ENCODE measurements at regions not wholly inside any gene's neighbourhood (a gene's known extent, or its start where the extent isn't known, plus 50 kb on each side); places are given as distances from the start of the nearest gene placed in this dataset.

GRCh38 chr11:45395947-45396346 is 109.8 kb upstream of the SYT13 start:
- no peak for DNase-seq
- Histone ChIP-seq H3K4me3 (ENCODE audit: low read length) (no peak overlapping the region), H3K27ac (ENCODE audit: low read length) (no peak overlapping the region), H3K27me3 (ENCODE audit: control insufficient read depth, insufficient read depth, low read length) (no peaks in the 10 kb centered on the region), H3K4me1 (ENCODE audit: control insufficient read depth, insufficient read depth, low read length) (no peaks in the 10 kb centered on the region), H3K36me3 (ENCODE audit: control insufficient read depth, insufficient read depth, low read length) (no peaks in the 10 kb centered on the region), H3K9me3 (ENCODE audit: control insufficient read depth, insufficient read depth, low read length) (no peaks in the 10 kb centered on the region)
- TF ChIP-seq CTCF (IDR thresholded peaks at IDR 0.05): no peak
- no peak for ATAC-seq
- Mint-ChIP-seq H3K9me3 (no peaks in the 10 kb centered on the region), H3K27me3 (ENCODE audit: low read depth in 2 of 2) (peaks cover 0 to 8% of the 10 kb centered on the region in 2 donors), H3K36me3 (no peaks in the 10 kb centered on the region), H3K4me1 (no peaks in the 10 kb centered on the region), H3K27ac (no peak overlapping the region), H3K4me3 (no peak overlapping the region)
- intact Hi-C loops (cut with micrococcal nuclease): no loop called here
- WGBS (ENCODE audit: insufficient coverage): 68% methylated on average over 5 of the region's 5 CpGs

DNA sequence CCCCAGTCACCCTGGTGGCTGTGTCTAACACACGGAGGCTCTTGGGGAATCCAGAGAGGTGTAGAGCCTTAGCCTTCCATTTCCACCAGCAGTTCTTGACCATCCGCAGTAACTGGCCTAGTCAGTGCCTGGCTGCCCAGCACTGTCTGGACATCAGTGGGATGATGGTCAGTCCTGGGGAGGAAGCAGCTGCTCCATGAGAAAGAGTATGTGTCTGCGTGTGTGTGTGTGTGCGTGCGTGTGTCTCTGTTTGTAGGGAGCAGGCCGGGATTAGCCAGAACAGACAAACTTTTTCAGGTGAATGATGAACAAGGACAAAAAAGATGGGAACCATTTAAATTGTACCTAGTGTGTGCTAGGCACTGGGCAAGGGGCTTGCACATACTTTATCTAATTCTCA is 109.3 kb upstream of the SYT13 start:
- Mint-ChIP-seq H3K4me1 (no peaks in the 10 kb centered on the region), H3K27me3 (ENCODE audit: low read depth in 2 of 2) (peaks cover 0 to 8% of the 10 kb centered on the region in 2 donors), H3K4me3 (no peak overlapping the region), H3K9me3 (no peaks in the 10 kb centered on the region), H3K27ac (no peak overlapping the region), H3K36me3 (no peaks in the 10 kb centered on the region)
- TF ChIP-seq CTCF (IDR thresholded peaks at IDR 0.05): no peak
- Histone ChIP-seq H3K36me3 (ENCODE audit: control insufficient read depth, insufficient read depth, low read length) (no peaks in the 10 kb centered on the region), H3K4me3 (ENCODE audit: low read length) (no peak overlapping the region), H3K4me1 (ENCODE audit: control insufficient read depth, insufficient read depth, low read length) (no peaks in the 10 kb centered on the region), H3K9me3 (ENCODE audit: control insufficient read depth, insufficient read depth, low read length) (no peaks in the 10 kb centered on the region), H3K27me3 (ENCODE audit: control insufficient read depth, insufficient read depth, low read length) (no peaks in the 10 kb centered on the region), H3K27ac (ENCODE audit: low read length) (no peak overlapping the region)
- 93% methylated on average over 6 of the region's 6 CpGs for WGBS (ENCODE audit: insufficient coverage)
- intact Hi-C loops (cut with micrococcal nuclease): no loop called here
- ATAC-seq (no peak), DNase-seq (no peak)

GRCh38 chr11:45394294-45395085 is 108.3 kb upstream of the SYT13 start:
- Histone ChIP-seq H3K9me3 (ENCODE audit: control insufficient read depth, insufficient read depth, low read length) (no peaks in the 10 kb centered on the region), H3K4me1 (ENCODE audit: control insufficient read depth, insufficient read depth, low read length) (no peaks in the 10 kb centered on the region), H3K4me3 (ENCODE audit: low read length) (no peak overlapping the region), H3K27me3 (ENCODE audit: control insufficient read depth, insufficient read depth, low read length) (no peaks in the 10 kb centered on the region), H3K27ac (ENCODE audit: low read length) (no peak overlapping the region), H3K36me3 (ENCODE audit: control insufficient read depth, insufficient read depth, low read length) (no peaks in the 10 kb centered on the region)
- Mint-ChIP-seq H3K27me3 (ENCODE audit: low read depth in 2 of 2) (peaks cover 0 to 8% of the 10 kb centered on the region in 2 donors), H3K36me3 (no peaks in the 10 kb centered on the region), H3K9me3 (no peaks in the 10 kb centered on the region), H3K27ac (no peak overlapping the region), H3K4me1 (no peaks in the 10 kb centered on the region), H3K4me3 (no peak overlapping the region)
- DNase-seq (no peak), ATAC-seq (no peak)
- intact Hi-C loops (cut with micrococcal nuclease): no loop called here
- no peak for TF ChIP-seq CTCF (IDR thresholded peaks at IDR 0.05)
- 79% methylated on average over 8 of the region's 8 CpGs for WGBS (ENCODE audit: insufficient coverage)

- 87% methylated on average over 11 of the region's 11 CpGs for WGBS (ENCODE audit: insufficient coverage)
- Mint-ChIP-seq H3K4me1 (no peaks in the 10 kb centered on the region), H3K36me3 (no peaks in the 10 kb centered on the region), H3K27me3 (ENCODE audit: low read depth in 2 of 2) (peaks cover 2 to 5% of the 10 kb centered on the region in 2 donors), H3K27ac (no peak overlapping the region), H3K4me3 (no peak overlapping the region), H3K9me3 (no peaks in the 10 kb centered on the region)
- intact Hi-C loops (cut with micrococcal nuclease): no loop called here
- no peaks in the 10 kb centered on the region for H3K36me3 ChIP-seq (ENCODE audit: control insufficient read depth, insufficient read depth, low read length)
- H3K27ac ChIP-seq (ENCODE audit: low read length): no peak overlapping the region
- TF ChIP-seq CTCF (IDR thresholded peaks at IDR 0.05): no peak
- H3K27me3 ChIP-seq (ENCODE audit: control insufficient read depth, insufficient read depth, low read length): no peaks in the 10 kb centered on the region
- H3K4me3 ChIP-seq (ENCODE audit: low read length): no peak overlapping the region
- no peak for ATAC-seq
- no peaks in the 10 kb centered on the region for H3K9me3 ChIP-seq (ENCODE audit: control insufficient read depth, insufficient read depth, low read length)
- H3K4me1 ChIP-seq (ENCODE audit: control insufficient read depth, insufficient read depth, low read length): no peaks in the 10 kb centered on the region
- DNase-seq: no peak
Measured at GRCh38 chr11:45393826-45394225, 107.7 kb upstream of the SYT13 start.

All from natural killer cell (primary cell).